Endothelial cell of umbilical vein (primary cell): ENCODE measurements at regions not wholly inside any gene's neighbourhood (a gene's known extent, or its start where the extent isn't known, plus 50 kb on each side); places are given as distances from the start of the nearest gene placed in this dataset.

ENCODE experiments used
- BruUV-seq: library from RNA; stranded (reverse); fragments of 400-500 nt; replicated peaks from 2 replicates; lab custom pipeline; 2021; lab: Mats Ljungman, UMichigan
- CTCF ChIA-PET: fragments of 300-600, 350-600 bp; sonication (Branson Sonifier 250); formaldehyde crosslinking; loops from one replicate; lab custom pipeline; 2021; ENCODE audit warnings: antibody characterized with exemption, inconsistent platforms; lab: Charles Lee
- POLR2A ChIA-PET: fragments of 300-600, 350-600 bp; sonication (Branson Sonifier 250); formaldehyde crosslinking; loops from one replicate; lab custom pipeline; 2021; ENCODE audit warnings: antibody characterized with exemption, inconsistent platforms; lab: Charles Lee
- DNase-seq: peaks from one replicate; pipeline ENCODE4 v3.0.0-alpha.2; 2011; ENCODE audit warnings: low read depth, low spot score
- FAIRE-seq: peaks from 2 replicates; lab custom pipeline; 2011; peaks lifted over from hg19 to GRCh38; lab: Jason Lieb, UNC
- H2AFZ ChIP-seq: 2 replicates; pipeline ENCODE4 v1.6.0; 2012; ENCODE audit warnings: low read depth, low read length, control low read depth, inconsistent platforms
- H3K27ac ChIP-seq: 2 replicates; pipeline ENCODE4 v1.5.1; 2011; ENCODE audit warnings: low read depth, mild to moderate bottlenecking, control low read depth, low read length, moderate library complexity; ENCODE audit not compliant: insufficient read depth
- H3K27me3 ChIP-seq, 2 experiments: 2 replicates each; pipeline versions ENCODE4 v1.6.0 to v1.6.1; 2011; ENCODE audit warnings: low read length in 2 of 2, mixed read lengths in 1 of 2; ENCODE audit not compliant: control insufficient read depth in 2 of 2, insufficient read depth in 2 of 2
- H3K36me3 ChIP-seq, 2 experiments: 2 replicates in 1 of 2; 3 replicates in 1 of 2; pipeline ENCODE4 v1.5.1; 2011; ENCODE audit warnings: low read length in 2 of 2, mild to moderate bottlenecking in 1 of 2, moderate library complexity in 1 of 2; ENCODE audit not compliant: control insufficient read depth in 2 of 2, insufficient read depth in 2 of 2; ENCODE audit errors: extremely low read depth in 1 of 2
- H3K4me1 ChIP-seq: 3 replicates; pipeline ENCODE4 v1.5.1; 2011; ENCODE audit warnings: mild to moderate bottlenecking, low read length; ENCODE audit not compliant: control insufficient read depth, insufficient read depth; ENCODE audit errors: extremely low read depth
- H3K4me2 ChIP-seq: 2 replicates; pipeline ENCODE4 v1.6.1; 2011; ENCODE audit warnings: low read length, control low read depth, mixed read lengths; ENCODE audit not compliant: insufficient read depth
- H3K4me3 ChIP-seq, 3 experiments: fragments of 200-600 bp in 1 of 3; sonication (generic), shearing (Covaris generic) in 1 of 3; replicated peaks in 1 of 3; 2 replicates each; pipeline ENCODE4 v1.5.1; 2011 to 2016; ENCODE audit warnings: control low read depth in 3 of 3, low read length in 3 of 3, mild to moderate bottlenecking in 2 of 3, inconsistent platforms in 1 of 3, low read depth in 1 of 3, moderate library complexity in 1 of 3; ENCODE audit not compliant: insufficient read depth in 1 of 3
- H3K79me2 ChIP-seq: 2 replicates; pipeline ENCODE4 v1.6.0; 2012; ENCODE audit warnings: low read length, inconsistent platforms; ENCODE audit not compliant: control insufficient read depth, insufficient read depth
- H3K9ac ChIP-seq: replicated peaks from 2 replicates; pipeline ENCODE3; 2011; ENCODE audit warnings: low read length, control low read depth; ENCODE audit not compliant: insufficient read depth; ENCODE audit errors: extremely low read depth
- H3K9me1 ChIP-seq: replicated peaks from 3 replicates; pipeline ENCODE4 v1.6.0; 2011; ENCODE audit warnings: mild to moderate bottlenecking, low read length; ENCODE audit not compliant: control insufficient read depth, insufficient read depth; ENCODE audit errors: extremely low read depth
- H3K9me3 ChIP-seq: replicated peaks from 2 replicates; pipeline ENCODE4 v1.5.1; 2012; ENCODE audit warnings: low read length, inconsistent platforms; ENCODE audit not compliant: control insufficient read depth, insufficient read depth
- H4K20me1 ChIP-seq: replicated peaks from 2 replicates; pipeline ENCODE3; 2011; ENCODE audit warnings: mild to moderate bottlenecking, low read length; ENCODE audit not compliant: control insufficient read depth, insufficient read depth; ENCODE audit errors: extremely low read depth
- EZH2 ChIP-seq: IDR thresholded peaks from 2 replicates; pipeline ENCODE4 v1.6.1; 2012; ENCODE audit warnings: borderline replicate concordance, low read depth, mild to moderate bottlenecking, moderate library complexity, low read length, inconsistent platforms; ENCODE audit not compliant: severe bottlenecking
- GATA2 ChIP-seq: IDR thresholded peaks from 2 replicates; pipeline ENCODE4 v1.7.0; 2011; ENCODE audit warnings: low read depth, mild to moderate bottlenecking, moderate library complexity, mixed read lengths, low read length; ENCODE audit not compliant: insufficient read length, insufficient read depth
- JUN ChIP-seq: IDR thresholded peaks from 2 replicates; pipeline ENCODE4 v1.6.1; 2011; ENCODE audit warnings: borderline replicate concordance, low read depth; ENCODE audit not compliant: insufficient read length, insufficient read depth
- dilution Hi-C: fragments of 300-500 bp; cut with MboI; formaldehyde crosslinking; loops from one replicate; pipeline ENCODE4 v1.15.0; 2019; ENCODE audit warnings: low sequenced_read_pairs; ENCODE audit not compliant: extremely low pct_ligation_motif_present
- intact Hi-C: fragments of 100-400 bp; cut with micrococcal nuclease; formaldehyde crosslinking; loops from one replicate; pipeline ENCODE4 v1.10.0; 2022
- TF ChIP-seq, protein P1 (sequence below): IDR thresholded peaks from 2 replicates; pipeline ENCODE4 v1.6.1; 2011; ENCODE audit not compliant: insufficient read depth, insufficient read length

DNA sequence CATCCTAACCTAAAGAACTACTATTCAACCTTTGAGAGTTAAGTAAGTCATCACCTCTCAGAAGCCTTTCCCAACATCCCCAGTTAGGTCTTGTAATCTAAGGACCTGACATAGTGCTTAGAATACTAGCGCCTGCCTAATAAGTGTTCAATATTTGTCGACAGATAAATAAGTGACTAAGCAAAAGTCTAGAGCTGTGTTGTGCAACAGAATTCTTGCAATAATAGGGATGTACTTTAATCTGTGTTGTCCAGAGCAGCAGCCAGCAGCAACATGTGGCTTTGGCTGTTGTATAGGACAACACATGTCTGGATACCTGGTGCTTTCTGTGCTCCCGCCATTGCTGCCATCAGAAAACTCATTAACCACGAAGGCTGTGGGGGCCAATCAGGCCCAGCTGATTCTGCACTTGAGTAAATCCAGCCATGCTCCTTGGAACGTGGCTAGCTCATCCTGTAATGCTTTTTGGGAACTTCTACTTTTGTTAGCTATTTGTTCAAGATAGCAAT lies 66.8 kb upstream of the NTM start:
- H3K27ac ChIP-seq = no peak overlapping the region
- H3K79me2 ChIP-seq = no peaks in the 10 kb centered on the region
- no peak for FAIRE-seq
- BruUV-seq = no TSS peak
- no peak overlapping the region for H3K4me3 ChIP-seq
- CTCF ChIA-PET = no interaction called here
- H3K9ac ChIP-seq = no peak overlapping the region
- peaks cover 2% of the 10 kb centered on the region for H3K9me3 ChIP-seq
- H3K9me1 ChIP-seq = no peaks in the 10 kb centered on the region
- intact Hi-C loops (no loop called here), dilution Hi-C loops (no loop called here)
- TF ChIP-seq JUN = no peak
- TF ChIP-seq, protein P1, sequence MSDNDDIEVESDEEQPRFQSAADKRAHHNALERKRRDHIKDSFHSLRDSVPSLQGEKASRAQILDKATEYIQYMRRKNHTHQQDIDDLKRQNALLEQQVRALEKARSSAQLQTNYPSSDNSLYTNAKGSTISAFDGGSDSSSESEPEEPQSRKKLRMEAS = no peak
- TF ChIP-seq GATA2 = no peak
- TF ChIP-seq EZH2 = no peak
- H3K36me3 ChIP-seq = no peaks in the 10 kb centered on the region
- POLR2A ChIA-PET = no interaction called here
- H3K4me1 ChIP-seq = no peaks in the 10 kb centered on the region
- H4K20me1 ChIP-seq = no peaks in the 10 kb centered on the region
- H2AFZ ChIP-seq = no peak overlapping the region
- no peak overlapping the region for H3K4me2 ChIP-seq
- no peak for DNase-seq
- H3K27me3 ChIP-seq = no peaks in the 10 kb centered on the region

DNA sequence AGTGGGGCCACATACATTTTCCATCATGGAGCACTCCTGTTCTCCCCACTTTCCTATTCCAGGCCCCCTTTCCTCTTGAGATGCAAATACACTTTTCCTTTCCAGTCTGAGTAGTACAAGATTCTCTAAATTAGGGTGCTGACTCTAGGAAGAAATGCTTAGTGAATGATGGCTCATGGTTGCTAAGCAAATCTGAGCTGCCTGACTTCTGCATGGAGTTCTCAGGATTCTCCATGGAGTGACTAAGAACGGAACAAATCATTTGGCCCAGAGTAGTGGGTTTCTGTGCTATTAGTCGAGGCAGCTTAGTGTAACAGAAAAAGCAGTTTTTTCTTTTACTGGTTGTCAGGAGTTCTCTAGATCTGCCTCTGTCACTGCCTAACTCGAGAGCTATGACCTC lies 65.4 kb upstream of the NTM start:
- ChIA-PET CTCF (no interaction called here), POLR2A (no interaction called here)
- Histone ChIP-seq H3K9me3 (peaks cover 2% of the 10 kb centered on the region), H3K4me3 (no peak overlapping the region), H3K9me1 (no peaks in the 10 kb centered on the region), H4K20me1 (no peaks in the 10 kb centered on the region), H3K27ac (no peak overlapping the region), H3K36me3 (no peaks in the 10 kb centered on the region), H3K4me1 (no peaks in the 10 kb centered on the region), H3K9ac (no peak overlapping the region), H2AFZ (no peak overlapping the region), H3K4me2 (no peak overlapping the region), H3K79me2 (no peaks in the 10 kb centered on the region), H3K27me3 (no peaks in the 10 kb centered on the region)
- BruUV-seq = no TSS peak
- FAIRE-seq = no peak
- no peak for DNase-seq
- dilution Hi-C loops (no loop called here), intact Hi-C loops (no loop called here)
- TF ChIP-seq, protein P1 = no peak
